MCF 10A (cell line): ENCODE measurements at regions not wholly inside any gene's neighbourhood (a gene's known extent, or its start where the extent isn't known, plus 50 kb on each side); places are given as distances from the start of the nearest gene placed in this dataset.

ENCODE experiments used
- BruUV-seq: library from RNA; stranded (reverse); fragments of 400-500 nt; replicated peaks from 2 replicates; lab custom pipeline; 2021; lab: Mats Ljungman, UMichigan
- CTCF ChIA-PET: fragments of 300-600 bp; sonication (Branson Sonifier 250); formaldehyde crosslinking; extraction: SDS; loops from one replicate; lab custom pipeline; 2021; ENCODE audit warnings: antibody characterized with exemption, inconsistent platforms; lab: Yijun Ruan, JAX
- POLR2A ChIA-PET: fragments of 300-600, 350-650 bp; sonication (Branson Sonifier 250); formaldehyde crosslinking; extraction: SDS; loops from one replicate; lab custom pipeline; 2020; ENCODE audit warnings: antibody characterized with exemption, inconsistent platforms; lab: Yijun Ruan, JAX
- DNase-seq: peaks from one replicate; pipeline ENCODE4 v3.0.0-alpha.2; 2018; ENCODE audit not compliant: unreplicated experiment
- H3K27ac Mint-ChIP-seq: one replicate; pipeline ENCODE4 v1.8.0; 2022; ENCODE audit warnings: mild to moderate bottlenecking, low read depth, mixed read lengths; ENCODE audit not compliant: unreplicated experiment
- H3K27me3 Mint-ChIP-seq: one replicate; pipeline ENCODE4 v1.8.0; 2022; ENCODE audit warnings: mixed read lengths; ENCODE audit not compliant: insufficient read depth, unreplicated experiment
- H3K36me3 Mint-ChIP-seq: one replicate; pipeline ENCODE4 v1.8.0; 2022; ENCODE audit warnings: mild to moderate bottlenecking, moderate library complexity, mixed read lengths; ENCODE audit not compliant: insufficient read depth, unreplicated experiment
- H3K4me1 Mint-ChIP-seq: one replicate; pipeline ENCODE4 v1.8.0; 2022; ENCODE audit warnings: mixed read lengths; ENCODE audit not compliant: insufficient read depth, unreplicated experiment
- H3K4me3 Mint-ChIP-seq: one replicate; pipeline ENCODE4 v1.8.0; 2022; ENCODE audit warnings: mild to moderate bottlenecking, moderate library complexity, mixed read lengths; ENCODE audit not compliant: unreplicated experiment
- H3K9me3 Mint-ChIP-seq: one replicate; pipeline ENCODE4 v1.8.0; 2022; ENCODE audit warnings: mixed read lengths; ENCODE audit not compliant: unreplicated experiment
- CTCF ChIP-seq: fragments of 200-600 bp; IDR thresholded peaks from one replicate; pipeline ENCODE4 v1.8.0; 2022; ENCODE audit warnings: antibody characterized with exemption, mild to moderate bottlenecking; ENCODE audit not compliant: unreplicated experiment
- intact Hi-C: fragments of 100-400 bp; cut with micrococcal nuclease; formaldehyde crosslinking; loops from 2 replicates; pipeline ENCODE4 v1.14.1; 2022

DNA sequence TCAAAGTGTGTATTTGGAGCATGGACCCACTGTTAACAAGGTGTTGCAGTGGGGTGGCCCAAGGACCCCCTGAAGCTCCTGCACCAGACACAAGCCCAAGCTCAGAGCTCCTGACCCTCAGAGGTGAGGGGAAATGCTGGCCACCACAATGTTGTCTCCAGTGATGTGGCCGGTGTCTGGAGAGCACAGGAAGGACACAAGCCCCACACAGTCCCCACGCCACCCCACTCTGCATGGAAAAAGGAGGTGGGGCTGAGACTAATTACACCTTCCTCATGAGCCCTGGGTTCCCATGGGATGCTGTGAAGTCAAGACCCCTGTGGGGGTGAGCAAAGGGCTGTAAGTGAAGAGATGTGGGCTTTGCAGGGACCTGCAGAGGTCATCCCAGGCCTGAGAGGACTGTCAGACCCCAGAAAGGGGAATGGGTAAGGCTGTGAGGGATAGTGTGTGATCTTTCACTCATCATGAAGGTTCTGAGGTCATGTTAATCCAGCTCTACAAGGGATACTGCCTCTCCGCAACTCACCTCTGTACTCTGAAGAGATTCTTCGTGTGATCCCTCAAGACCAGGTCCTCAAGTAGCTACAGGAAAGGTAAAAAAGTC is 136.3 kb upstream of the DHRS4 start:
- H3K9me3 Mint-ChIP-seq, result peaks cover 6% of the 10 kb centered on the region

DNA sequence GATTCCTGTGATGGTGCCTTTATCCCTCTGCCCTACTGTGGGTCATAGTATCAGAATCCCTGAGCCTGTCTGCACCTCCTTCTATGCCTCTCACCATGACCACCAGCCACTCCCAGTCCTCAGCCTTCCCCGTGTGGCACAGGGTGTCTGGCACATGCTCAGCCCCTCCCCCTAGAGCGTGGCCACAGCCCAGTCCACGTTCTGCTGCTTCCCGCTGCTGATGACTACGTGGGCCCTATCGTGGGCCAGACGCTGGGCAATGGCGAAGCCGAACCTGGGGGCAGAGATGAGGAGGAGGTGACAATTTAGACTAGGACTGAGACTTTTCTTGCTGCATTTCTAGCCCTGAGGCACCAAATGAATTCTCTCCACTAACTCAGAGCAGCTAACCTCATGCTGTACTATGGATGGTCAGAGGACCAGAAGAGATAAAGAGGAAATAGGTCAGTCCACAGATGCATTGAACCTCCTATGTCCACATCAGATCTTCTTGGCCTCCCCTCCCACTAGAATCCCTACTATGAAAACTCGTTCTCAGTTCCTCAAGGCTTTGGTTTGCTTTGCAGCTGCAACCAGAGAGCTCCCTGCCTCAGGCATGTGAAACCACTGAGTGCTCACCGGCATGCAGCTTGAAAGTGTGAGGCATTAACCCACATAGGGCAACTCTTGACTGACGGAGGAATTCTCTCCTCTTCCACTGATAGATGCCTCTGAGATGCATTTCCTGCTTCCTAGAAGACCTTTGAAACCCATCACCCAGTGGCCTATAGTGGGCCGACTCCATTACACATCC is 126.3 kb upstream of the DHRS4 start:
- H3K4me3 Mint-ChIP-seq, result no peak overlapping the region
- no peak for TF ChIP-seq CTCF
- H3K9me3 Mint-ChIP-seq, result no peaks in the 10 kb centered on the region
- H3K36me3 Mint-ChIP-seq, result no peaks in the 10 kb centered on the region
- ChIA-PET POLR2A (no interaction called here), CTCF (interaction anchor here (0.5 to 1.5 kb wide), 2 partner anchors 31 to 195 kb away, joined by 3 read pairs; no protein-coding TSS in a partner anchor)
- intact Hi-C loops, result no loop called here
- no peak for DNase-seq
- peaks cover 15% of the 10 kb centered on the region for H3K27me3 Mint-ChIP-seq
- no peaks in the 10 kb centered on the region for H3K4me1 Mint-ChIP-seq
- H3K27ac Mint-ChIP-seq, result no peak overlapping the region
- BruUV-seq, result no TSS peak

More for the DNA sequence above, 136.3 kb upstream of the DHRS4 start:
- ChIA-PET CTCF (interaction anchor here (0.6 to 0.7 kb wide), 2 partner anchors 96 to 339 kb away, joined by 3 to 5 read pairs; no protein-coding TSS in a partner anchor), POLR2A (no interaction called here)
- intact Hi-C loops, result no loop called here
- no peak for DNase-seq
- no peak overlapping the region for H3K27ac Mint-ChIP-seq
- peaks cover under 1% of the 10 kb centered on the region for H3K27me3 Mint-ChIP-seq
- TF ChIP-seq CTCF, result no peak
- no TSS peak for BruUV-seq
- no peaks in the 10 kb centered on the region for H3K4me1 Mint-ChIP-seq
- no peaks in the 10 kb centered on the region for H3K36me3 Mint-ChIP-seq
- H3K4me3 Mint-ChIP-seq, result no peak overlapping the region

GRCh38 chr14:23828001-23828400 is 125.6 kb upstream of the DHRS4 start:
- no peaks in the 10 kb centered on the region for H3K36me3 Mint-ChIP-seq
- no peak overlapping the region for H3K4me3 Mint-ChIP-seq
- POLR2A ChIA-PET, result no interaction called here
- no TSS peak for BruUV-seq
- no peak for TF ChIP-seq CTCF
- CTCF ChIA-PET, result interaction anchor here (1.5 kb wide), 1 partner anchor 196 kb away, joined by 7 read pairs; no protein-coding TSS in a partner anchor
- DNase-seq, result no peak
- intact Hi-C loops, result no loop called here
- H3K27me3 Mint-ChIP-seq, result peaks cover 8% of the 10 kb centered on the region
- H3K4me1 Mint-ChIP-seq, result no peaks in the 10 kb centered on the region
- H3K9me3 Mint-ChIP-seq, result no peaks in the 10 kb centered on the region
- H3K27ac Mint-ChIP-seq, result no peak overlapping the region

DNA sequence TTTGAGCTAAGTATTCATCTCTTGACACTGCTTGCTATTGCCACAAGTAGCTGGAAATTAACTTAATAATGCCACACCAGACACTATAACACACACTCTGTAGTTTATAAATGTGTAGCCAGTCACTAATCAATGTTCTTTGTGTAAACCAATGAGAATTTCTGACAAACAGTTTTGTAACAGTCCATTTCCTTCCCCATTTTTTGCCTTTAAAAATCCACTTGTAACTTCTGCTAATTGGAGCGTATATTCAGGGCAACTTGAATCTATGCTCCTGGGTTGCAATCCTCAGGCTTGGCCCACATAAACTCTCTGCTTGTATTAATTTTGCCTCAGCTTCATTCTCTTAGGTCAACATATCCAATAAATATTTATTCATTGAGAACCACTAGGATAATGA is 125.0 kb upstream of the DHRS4 start:
- POLR2A ChIA-PET, result interaction anchor here (0.6 kb wide), 1 partner anchor 125 kb away, joined by 3 read pairs; the partner anchor contains the start of gene DHRS4
- Mint-ChIP-seq H3K36me3 (no peaks in the 10 kb centered on the region), H3K27ac (no peak overlapping the region), H3K27me3 (peaks cover 2% of the 10 kb centered on the region), H3K4me3 (no peak overlapping the region), H3K9me3 (no peaks in the 10 kb centered on the region), H3K4me1 (no peaks in the 10 kb centered on the region)
- BruUV-seq, result no TSS peak
- CTCF ChIA-PET, result interaction anchor here (0.5 to 1.5 kb wide), 2 partner anchors 197 to 281 kb away, joined by 3 to 7 read pairs; no protein-coding TSS in a partner anchor
- no peak for TF ChIP-seq CTCF
- intact Hi-C loops, result no loop called here
- no peak for DNase-seq
